Neural cell (in vitro differentiated cells): ENCODE measurements at regions not wholly inside any gene's neighbourhood (a gene's known extent, or its start where the extent isn't known, plus 50 kb on each side); places are given as distances from the start of the nearest gene placed in this dataset.

Experiments used
- H2AFZ ChIP-seq: fragments of 200-600, 300-800 bp; sonication (generic), shearing (Covaris generic); 2 replicates; pipeline ENCODE4 v1.6.0; 2014; ENCODE audit warnings: low read depth, mild to moderate bottlenecking, antibody characterized with exemption, low read length, moderate library complexity
- H3F3A ChIP-seq: fragments of 200-600 bp; shearing (Covaris generic); 2 replicates; pipeline ENCODE4 v1.6.1; 2016; ENCODE audit warnings: mild to moderate bottlenecking, moderate library complexity, mixed read lengths, antibody characterized with exemption, low read length; ENCODE audit not compliant: insufficient read depth, poor library complexity, severe bottlenecking
- H3K27ac ChIP-seq: fragments of 200-600, 300-800 bp; sonication (generic), shearing (Covaris generic); 2 replicates; pipeline ENCODE4 v1.5.1; 2014; ENCODE audit warnings: mild to moderate bottlenecking, low read length, moderate library complexity
- H3K27me3 ChIP-seq: fragments of 300-800, 200-600 bp; sonication (generic), shearing (Covaris generic); 2 replicates; pipeline ENCODE4 v1.6.0; 2014; ENCODE audit warnings: mild to moderate bottlenecking, low read depth, low read length, moderate library complexity; ENCODE audit not compliant: insufficient read depth
- H3K36me3 ChIP-seq: fragments of 300-800, 200-600 bp; sonication (generic), shearing (Covaris generic); 2 replicates; pipeline ENCODE4 v1.5.1; 2014; ENCODE audit warnings: mild to moderate bottlenecking, antibody characterized with exemption, low read length, moderate library complexity; ENCODE audit not compliant: insufficient read depth
- H3K4me2 ChIP-seq: fragments of 300-800, 200-600 bp; sonication (generic), shearing (Covaris generic); 2 replicates; pipeline ENCODE4 v1.6.0; 2014; ENCODE audit warnings: mild to moderate bottlenecking, low read length
- H3K4me3 ChIP-seq: fragments of 300-800, 200-600 bp; sonication (generic), shearing (Covaris generic); 2 replicates; pipeline ENCODE4 v1.5.1; 2014; ENCODE audit warnings: mild to moderate bottlenecking, low read length, moderate library complexity
- H3K79me2 ChIP-seq: fragments of 200-600 bp; shearing (Covaris generic); replicated peaks from 2 replicates; pipeline ENCODE4 v1.6.0; 2014; ENCODE audit warnings: mild to moderate bottlenecking, low read length, moderate library complexity; ENCODE audit not compliant: insufficient read depth
- H3K9ac ChIP-seq: fragments of 300-800, 200-600 bp; sonication (generic), shearing (Covaris generic); 2 replicates; pipeline ENCODE4 v1.6.1; 2016; ENCODE audit warnings: mild to moderate bottlenecking, low read length, mixed read lengths
- H3K9me2 ChIP-seq: fragments of 200-600 bp; shearing (Covaris generic); 2 replicates; pipeline ENCODE4 v1.6.1; 2016; ENCODE audit warnings: mild to moderate bottlenecking, low read length, mixed read lengths; ENCODE audit not compliant: insufficient read depth
- H3K9me3 ChIP-seq: fragments of 200-600, 300-800 bp; sonication (generic), shearing (Covaris generic); 2 replicates; pipeline ENCODE4 v1.6.1; 2016; ENCODE audit warnings: mild to moderate bottlenecking, mixed run types, low read length, moderate library complexity, mixed read lengths
- H4K20me1 ChIP-seq: fragments of 200-600 bp; shearing (Covaris generic); 2 replicates; pipeline ENCODE4 v1.6.1; 2016; ENCODE audit warnings: mild to moderate bottlenecking, mixed run types; ENCODE audit not compliant: insufficient read depth
- CTCF ChIP-seq: fragments of 450-650 bp; IDR thresholded peaks from 2 replicates; pipeline ENCODE4 v1.5.1; 2014; ENCODE audit warnings: antibody characterized with exemption, mild to moderate bottlenecking, moderate library complexity; ENCODE audit not compliant: poor library complexity, severe bottlenecking
- EP300 ChIP-seq: fragments of 450-650 bp; conservative IDR thresholded peaks from 2 replicates; pipeline ENCODE4 v1.6.1; 2014; ENCODE audit warnings: antibody characterized with exemption, mild to moderate bottlenecking, moderate library complexity; ENCODE audit not compliant: poor library complexity, severe bottlenecking
- EZH2 ChIP-seq: fragments of 200-600, 300-800 bp; shearing (Covaris generic), sonication (generic); IDR thresholded peaks from 2 replicates; pipeline ENCODE4 v1.6.1; 2014; ENCODE audit warnings: antibody characterized with exemption, low read length, borderline replicate concordance, mild to moderate bottlenecking; ENCODE audit not compliant: insufficient read depth, poor library complexity, severe bottlenecking
- MXI1 ChIP-seq: fragments of 450-650 bp; conservative IDR thresholded peaks from 2 replicates; pipeline ENCODE4 v1.6.1; 2014; ENCODE audit warnings: antibody characterized with exemption, mild to moderate bottlenecking; ENCODE audit not compliant: poor library complexity, severe bottlenecking
- POLR2AphosphoS5 ChIP-seq: IDR thresholded peaks from 2 replicates; pipeline ENCODE4 v1.6.1; 2012
- RAD21 ChIP-seq: fragments of 450-650 bp; conservative IDR thresholded peaks from 2 replicates; pipeline ENCODE4 v1.6.1; 2014; ENCODE audit warnings: antibody characterized with exemption, mild to moderate bottlenecking, moderate library complexity
- REST ChIP-seq: IDR thresholded peaks from 2 replicates; pipeline ENCODE4 v1.6.1; 2012; ENCODE audit warnings: borderline replicate concordance
- SMC3 ChIP-seq: fragments of 450-650 bp; conservative IDR thresholded peaks from 2 replicates; pipeline ENCODE4 v1.6.1; 2014; ENCODE audit warnings: antibody characterized with exemption, mild to moderate bottlenecking, moderate library complexity; ENCODE audit not compliant: poor library complexity
- TAF1 ChIP-seq: IDR thresholded peaks from 2 replicates; pipeline ENCODE4 v1.6.1; 2012; ENCODE audit warnings: low read depth

- H3K4me3 ChIP-seq: no peak overlapping the region
- no peaks in the 10 kb centered on the region for H3K27me3 ChIP-seq
- TF ChIP-seq SMC3 (no peak), TAF1 (no peak), POLR2AphosphoS5 (no peak), RAD21 (no peak), EP300 (no peak), MXI1 (no peak), REST (no peak), CTCF (no peak), EZH2 (no peak)
- peaks cover 2% of the 10 kb centered on the region for H3K9me3 ChIP-seq
- no peaks in the 10 kb centered on the region for H4K20me1 ChIP-seq
- H3K36me3 ChIP-seq: no peaks in the 10 kb centered on the region
- no peak overlapping the region for H3K27ac ChIP-seq
- no peak overlapping the region for H3K9ac ChIP-seq
- no peaks in the 10 kb centered on the region for H3K9me2 ChIP-seq
- no peak overlapping the region for H2AFZ ChIP-seq
- H3F3A ChIP-seq: no peaks in the 10 kb centered on the region
- H3K79me2 ChIP-seq: no peaks in the 10 kb centered on the region
- H3K4me2 ChIP-seq: no peak overlapping the region
Observed at GRCh38 chr19:27671876-27672275, 1541.1 kb downstream of the UQCRFS1 start.

GRCh38 chr19:27660428-27660827, 1552.5 kb downstream of the UQCRFS1 start:
- Histone ChIP-seq H3K27ac (no peak overlapping the region), H3K4me3 (no peak overlapping the region), H3F3A (no peaks in the 10 kb centered on the region), H3K9me2 (no peaks in the 10 kb centered on the region), H3K27me3 (no peaks in the 10 kb centered on the region), H3K4me2 (no peak overlapping the region), H3K36me3 (no peaks in the 10 kb centered on the region), H2AFZ (no peak overlapping the region), H4K20me1 (no peaks in the 10 kb centered on the region), H3K9ac (no peak overlapping the region), H3K9me3 (no peaks in the 10 kb centered on the region), H3K79me2 (no peaks in the 10 kb centered on the region)
- TF ChIP-seq REST (no peak), RAD21 (no peak), CTCF (no peak), SMC3 (no peak), EP300 (no peak), TAF1 (no peak), POLR2AphosphoS5 (no peak), MXI1 (no peak), EZH2 (no peak)
